ENCODE measurements at regions not wholly inside any gene's neighbourhood (a gene's known extent, or its start where the extent isn't known, plus 50 kb on each side); places are given as distances from the start of the nearest gene placed in this dataset.
"Not testable (repeated sequence)": the region's sequence is repeated elsewhere in the genome, so short reads cannot be mapped to it uniquely, and the experiment has no call there.

DNA sequence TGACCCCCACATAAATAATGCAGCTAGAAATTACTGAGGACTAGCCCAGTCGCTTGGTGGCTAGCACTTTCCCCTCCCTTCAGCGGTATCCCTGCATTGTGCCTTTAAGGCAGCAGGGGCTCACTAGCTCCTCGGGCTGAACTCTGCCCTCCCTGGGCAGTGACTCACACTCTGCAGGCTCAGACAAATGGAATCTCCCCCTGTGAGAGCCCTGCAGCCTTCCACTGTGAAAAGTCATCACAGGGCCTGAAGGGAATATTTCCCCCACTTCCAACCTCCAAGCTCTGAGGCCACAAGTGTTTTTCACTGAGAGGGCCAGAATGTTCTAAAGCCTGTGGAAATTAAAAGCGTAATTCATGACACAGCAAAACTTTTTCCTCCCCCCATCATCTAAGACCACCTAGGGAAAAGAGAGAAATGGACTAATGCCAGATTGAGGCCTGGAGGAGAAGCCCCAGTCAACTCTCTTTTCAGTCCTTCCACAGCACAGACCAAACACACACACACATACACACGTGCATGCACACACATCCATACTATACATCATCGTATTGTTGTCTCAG is 93.6 kb upstream of the COL1A2 start:
- peak in 1 of 4 donors; percentile 56 for DNase-seq (ENCODE audit: low read depth in 4 of 4, low spot score in 2 of 4)

DNA sequence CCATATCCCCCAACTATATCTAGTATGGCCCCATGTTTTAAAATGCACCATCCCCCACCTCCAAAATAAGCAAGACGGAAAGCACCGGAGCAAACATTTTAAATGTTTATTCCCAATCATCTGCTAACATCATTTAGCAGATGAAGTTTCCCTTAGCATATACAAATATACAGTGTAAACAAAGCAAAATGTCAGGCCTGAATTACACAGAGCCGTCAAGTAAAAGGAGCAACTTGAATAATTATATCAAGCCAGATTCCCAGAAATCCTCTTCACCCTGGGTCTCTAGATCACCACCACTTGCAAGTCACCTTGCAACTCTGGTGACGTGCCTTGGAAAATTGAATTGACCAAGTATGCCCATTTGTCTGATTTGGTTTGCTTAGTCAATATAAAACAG is 91.6 kb upstream of the COL1A2 start:
- DNase-seq (ENCODE audit: low read depth in 4 of 4, low spot score in 2 of 4): no peak

DNA sequence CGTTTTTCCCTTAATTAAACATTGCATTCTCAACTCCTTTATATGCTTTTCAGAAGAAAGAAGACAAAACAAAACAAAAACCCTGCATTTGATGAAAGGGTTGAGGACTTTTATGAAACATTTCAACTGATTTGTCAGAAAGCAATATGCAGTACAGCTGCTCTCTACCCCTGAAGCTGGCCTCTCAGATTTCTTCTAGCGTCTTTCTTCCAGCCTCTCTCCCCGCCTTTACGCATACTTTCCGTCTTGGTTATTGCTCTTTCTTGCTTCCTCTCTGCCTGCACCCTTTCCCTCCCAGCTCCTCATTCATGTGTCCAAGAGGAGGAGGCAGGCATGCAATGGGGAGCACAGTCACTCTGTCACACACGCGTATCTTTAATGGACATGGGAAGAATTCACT is 91.0 kb upstream of the COL1A2 start:
- peak in 3 of 4 donors; percentile 69 to 76 (median 72) for DNase-seq (ENCODE audit: low read depth in 4 of 4, low spot score in 2 of 4)

DNA sequence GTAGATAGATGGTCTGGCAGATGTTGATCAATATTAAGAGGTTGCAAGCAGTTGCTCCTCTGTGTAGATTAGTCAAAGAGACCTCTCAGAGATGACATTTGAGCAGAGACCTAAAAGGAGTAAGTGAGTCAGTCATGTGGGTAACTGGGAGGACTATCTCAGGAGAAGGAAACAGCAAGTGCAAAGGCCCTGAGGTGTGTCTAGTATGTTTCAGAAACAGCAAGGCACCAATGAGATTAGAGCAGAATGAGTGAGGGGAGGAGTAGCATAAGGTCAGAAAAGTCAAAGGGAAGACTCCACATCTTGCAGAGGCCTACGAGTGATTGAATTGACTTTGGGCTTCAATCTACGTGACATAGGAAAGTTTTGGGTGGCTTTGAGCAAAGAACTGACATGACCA is 89.8 kb upstream of the COL1A2 start:
- DNase-seq (ENCODE audit: low read depth in 4 of 4, low spot score in 2 of 4): no peak

DNA sequence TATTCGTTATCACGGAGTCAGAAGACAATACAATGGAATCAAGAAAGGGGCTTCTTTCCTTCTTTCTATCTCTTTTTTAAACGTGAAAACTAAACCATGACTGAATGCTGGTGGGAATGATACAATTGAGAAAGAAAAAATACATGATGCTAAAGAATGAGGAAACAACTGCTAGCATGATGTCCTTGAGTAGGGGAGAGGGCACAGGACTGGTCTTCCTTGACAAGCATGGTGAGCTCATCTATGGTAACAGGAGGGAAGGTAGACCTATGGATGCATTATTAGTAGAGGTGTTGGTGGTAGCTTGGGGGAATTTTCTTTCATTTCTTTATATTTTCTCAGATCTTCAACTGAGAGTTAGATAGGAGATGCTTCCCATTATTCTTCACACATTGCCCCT is 88.9 kb upstream of the COL1A2 start:
- no peak for DNase-seq (ENCODE audit: low read depth in 4 of 4, low spot score in 2 of 4)

DNA sequence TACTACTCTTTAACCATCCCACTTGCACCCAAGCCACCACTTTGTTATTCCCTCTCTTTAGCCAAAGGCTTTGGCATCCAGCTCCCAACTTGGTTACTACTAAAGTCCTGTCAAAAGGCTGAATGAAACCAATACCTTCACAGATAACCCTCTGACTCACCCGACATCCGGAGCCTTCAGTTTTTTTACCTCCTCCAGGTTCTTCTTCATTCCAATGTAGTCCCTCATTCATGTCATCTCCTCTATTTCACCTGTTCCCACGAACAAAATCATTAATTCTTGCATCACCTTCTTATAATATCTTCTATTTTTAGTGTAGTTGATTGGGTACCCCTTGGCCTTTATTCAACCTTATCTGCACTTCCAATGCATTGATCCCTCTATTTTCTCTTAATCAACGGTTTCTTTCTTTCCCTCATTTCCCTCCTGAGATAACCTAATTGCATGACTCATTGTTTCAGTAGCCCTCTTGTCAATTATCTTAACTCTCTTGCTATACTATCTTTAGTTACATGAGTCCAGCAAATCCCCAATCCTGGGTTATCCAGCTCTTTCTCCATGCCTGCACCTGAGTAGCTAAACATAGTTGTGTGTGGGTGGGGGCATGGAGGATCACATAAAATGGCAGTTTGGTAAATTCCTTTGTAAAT is 87.2 kb upstream of the COL1A2 start:
- no peak for DNase-seq (ENCODE audit: low read depth in 4 of 4, low spot score in 2 of 4)

DNA sequence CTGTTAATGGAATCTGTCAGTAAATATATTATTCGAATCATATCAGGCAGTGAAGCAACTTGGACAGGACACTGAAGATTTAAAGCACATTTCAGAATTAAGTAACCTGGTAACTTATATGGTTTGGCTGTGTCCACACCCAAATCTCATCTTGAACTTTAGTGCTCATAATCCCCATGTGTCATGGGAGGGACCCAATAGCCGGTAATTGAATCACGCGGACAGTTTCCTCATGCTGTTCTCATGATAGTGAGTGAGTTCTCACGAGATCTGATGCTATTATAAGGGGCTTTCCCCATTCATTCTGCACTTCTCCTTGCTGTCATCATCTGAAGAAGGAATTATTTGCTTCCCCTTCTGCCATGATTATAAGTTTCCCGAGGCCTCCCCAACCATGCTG is 83.2 kb upstream of the COL1A2 start:
- DNase-seq (ENCODE audit: low read depth in 4 of 4, low spot score in 2 of 4): no peak

DNA sequence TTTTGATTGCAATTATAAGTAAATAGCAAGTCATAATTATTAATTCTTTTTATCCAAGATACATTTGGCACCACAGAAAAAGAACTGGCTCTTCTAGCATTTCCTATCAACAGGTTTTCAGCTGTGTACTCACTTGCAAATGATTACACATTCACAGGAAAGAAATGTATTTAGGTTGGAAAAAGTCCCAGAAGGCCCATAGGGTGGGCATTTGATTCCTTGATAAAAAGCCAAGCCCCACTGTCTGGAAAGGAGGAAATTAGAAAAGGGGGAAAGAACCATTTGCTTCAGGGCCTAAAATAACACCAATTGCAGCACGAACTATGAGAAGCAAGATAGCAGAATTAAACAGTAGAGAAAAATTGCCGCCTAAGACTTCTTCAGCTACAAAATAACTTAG is 80.8 kb upstream of the COL1A2 start:
- DNase-seq (ENCODE audit: low read depth in 4 of 4, low spot score in 2 of 4): no peak

DNA sequence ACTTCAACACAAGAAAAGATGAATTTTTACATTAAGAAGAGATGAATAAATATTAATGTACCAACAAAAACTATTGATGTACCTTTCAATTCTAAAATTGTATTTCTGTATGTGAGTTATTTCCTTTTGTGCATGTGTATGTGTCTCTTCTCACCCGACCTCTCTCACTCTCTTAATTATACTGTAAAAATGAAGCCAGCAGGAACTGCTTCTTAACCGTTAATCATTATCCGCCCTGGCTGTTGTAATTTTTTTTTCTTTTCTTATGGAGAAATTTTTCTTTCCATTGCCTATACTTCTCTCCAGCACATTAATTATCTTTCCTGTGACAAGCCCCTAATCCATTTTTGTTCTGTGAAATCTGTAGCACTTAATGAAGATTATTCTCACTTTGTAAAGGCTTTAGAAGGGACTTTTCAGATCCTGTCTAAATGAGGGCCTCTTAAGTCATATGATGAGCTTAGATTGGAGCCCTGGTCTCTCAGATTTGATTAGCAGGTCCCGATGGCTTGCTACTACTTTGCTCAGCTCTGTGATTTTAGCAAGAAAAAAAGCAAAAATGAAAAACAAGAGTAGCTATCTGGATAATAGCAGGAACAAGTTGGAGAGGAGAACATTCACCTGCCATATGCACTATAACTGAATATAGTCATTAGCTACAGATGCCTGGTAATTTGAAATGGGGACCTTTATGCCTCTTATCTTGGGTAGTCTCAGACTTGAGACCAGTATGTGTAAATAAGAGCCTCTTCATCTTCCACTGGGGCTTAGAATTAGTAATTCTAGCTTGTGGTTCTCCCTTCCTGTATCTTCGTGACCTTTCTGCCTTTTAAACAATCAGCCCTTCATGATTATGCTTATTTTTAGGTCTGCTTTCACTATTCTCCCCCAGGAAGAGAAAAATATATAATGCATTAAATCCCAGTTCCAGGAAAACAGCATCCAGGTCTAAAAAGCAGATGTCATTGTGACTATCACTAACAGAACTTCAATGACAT is 80.0 kb upstream of the COL1A2 start:
- DNase-seq (ENCODE audit: low read depth in 4 of 4, low spot score in 2 of 4): no peak

DNA sequence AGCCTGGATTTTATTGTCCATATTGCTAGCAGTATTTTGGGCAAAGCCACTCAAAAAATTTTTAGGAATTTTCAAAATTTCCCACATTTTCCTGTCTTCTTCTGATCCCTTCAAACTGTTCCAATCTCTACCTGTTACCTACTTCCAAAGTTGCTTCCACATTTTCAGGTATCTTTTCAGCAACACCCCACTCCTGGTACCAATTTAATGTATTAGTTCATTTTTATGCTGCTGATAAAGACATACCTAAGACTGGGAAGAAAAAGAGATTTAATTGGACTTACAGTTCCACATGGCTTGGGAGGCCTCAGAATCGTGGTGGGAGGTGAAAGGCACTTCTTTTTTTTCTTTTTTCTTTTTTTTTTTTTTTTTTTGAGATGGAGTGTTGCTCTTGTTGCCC is 73.6 kb upstream of the COL1A2 start:
- DNase-seq (ENCODE audit: low read depth in 4 of 4, low spot score in 2 of 4): not testable (repeated sequence)

DNA sequence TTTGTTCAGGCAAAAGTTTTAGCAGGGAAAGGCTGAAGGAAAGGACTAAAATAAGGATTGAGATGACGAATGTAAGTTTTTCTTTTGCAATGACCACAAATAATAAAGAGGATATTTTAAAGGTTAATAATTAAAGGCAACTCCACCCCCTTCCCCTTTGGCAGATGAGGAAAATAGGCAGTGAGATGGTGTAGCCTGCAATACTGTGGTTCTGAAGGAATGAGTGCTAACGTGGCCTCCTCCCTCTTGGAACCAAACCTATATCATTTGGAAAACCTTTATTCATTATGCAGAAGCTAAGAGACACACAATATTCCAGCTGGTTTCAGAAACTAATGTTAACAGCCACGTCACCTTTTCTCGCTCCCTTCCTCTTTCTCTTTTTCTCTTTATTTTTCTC is 70.9 kb upstream of the COL1A2 start:
- DNase-seq (ENCODE audit: low read depth in 4 of 4, low spot score in 2 of 4): no peak

DNA sequence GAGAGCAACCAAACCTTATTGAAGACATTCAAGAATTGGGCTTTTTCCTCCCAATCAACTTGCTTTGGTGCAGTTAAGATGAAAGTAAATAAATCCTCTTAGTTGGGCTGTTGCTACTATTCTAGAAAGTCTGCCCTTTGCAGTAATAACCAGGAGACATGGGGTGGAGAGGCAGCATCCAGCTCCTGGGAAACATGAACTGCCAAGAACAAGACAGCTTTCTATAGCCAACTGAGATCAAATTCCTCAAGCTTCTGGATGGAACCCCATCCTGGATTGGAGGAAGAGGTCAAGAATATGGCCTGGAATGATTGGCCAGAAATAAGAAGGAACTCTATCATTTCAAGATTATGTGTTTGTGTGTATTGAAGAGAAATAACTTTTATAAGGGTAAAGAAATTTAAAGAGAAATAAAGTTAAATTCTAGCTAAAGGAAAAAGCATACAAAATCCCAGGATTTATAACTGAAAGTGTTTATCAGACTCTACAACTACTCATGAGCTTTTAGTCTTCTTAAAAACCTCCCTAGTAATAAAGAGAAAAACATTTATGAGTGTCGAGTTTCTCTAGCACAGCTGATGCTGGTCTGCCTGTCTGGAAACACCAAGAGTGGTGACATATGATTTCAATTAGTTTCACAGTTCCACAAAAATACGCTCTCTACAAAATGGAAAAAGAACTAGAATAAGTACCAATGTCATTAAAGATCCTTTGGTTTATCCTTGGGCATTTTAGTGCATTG is 70.1 kb upstream of the COL1A2 start:
- no peak for DNase-seq (ENCODE audit: low read depth in 4 of 4, low spot score in 2 of 4)

DNA sequence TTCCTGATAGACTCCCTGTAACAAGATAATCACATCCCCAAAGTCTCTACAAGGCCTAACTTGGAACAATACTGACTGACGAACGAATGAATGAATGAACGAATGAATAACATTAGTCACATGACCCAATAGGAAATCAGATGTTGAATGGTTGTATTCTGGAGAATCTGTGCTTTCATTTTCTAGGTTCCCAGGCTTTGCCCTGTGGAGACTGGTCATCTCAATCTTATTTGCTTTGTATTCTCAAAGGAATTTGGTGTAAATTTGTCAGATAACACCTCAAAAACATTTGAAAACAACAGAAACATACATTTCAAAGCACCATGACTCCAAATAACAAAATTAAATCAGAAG is 69.6 kb upstream of the COL1A2 start:
- DNase-seq (ENCODE audit: low read depth in 4 of 4, low spot score in 2 of 4): no peak

DNA sequence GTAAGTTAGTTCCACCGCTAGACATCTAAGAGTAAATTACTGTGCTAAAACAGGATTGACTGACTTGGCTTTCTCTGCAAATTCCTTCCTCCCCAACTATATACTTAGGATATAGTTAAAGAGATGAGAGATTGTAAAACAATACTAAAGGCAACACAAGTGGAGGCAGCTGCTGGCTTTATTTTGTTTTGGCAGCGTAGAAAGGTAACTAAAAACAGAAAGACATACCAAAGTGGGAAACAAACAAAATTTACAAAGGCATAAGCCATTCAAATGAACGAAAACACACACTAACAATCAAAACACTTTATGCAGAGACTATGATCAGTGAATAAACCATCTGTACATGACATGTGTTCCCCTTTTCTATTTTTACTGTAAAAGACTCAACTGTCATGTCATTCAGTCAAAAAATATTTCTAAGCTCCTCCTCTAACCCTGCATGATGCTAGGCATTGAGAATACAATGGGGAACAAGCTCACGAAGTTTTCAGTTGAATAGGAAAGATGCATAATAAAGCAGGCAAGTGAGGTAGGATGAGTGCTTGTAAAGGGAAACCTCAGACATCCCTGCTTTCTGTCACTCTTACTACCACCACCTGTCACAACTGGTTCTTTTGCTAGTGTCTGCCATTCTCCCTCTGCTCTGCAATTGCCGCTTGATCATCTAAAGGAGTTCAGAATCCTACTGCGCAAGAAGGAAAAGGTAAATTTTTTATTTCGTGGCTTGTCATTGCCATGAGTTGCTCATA is 64.2 kb upstream of the COL1A2 start:
- DNase-seq (ENCODE audit: low read depth in 4 of 4, low spot score in 2 of 4): no peak

DNA sequence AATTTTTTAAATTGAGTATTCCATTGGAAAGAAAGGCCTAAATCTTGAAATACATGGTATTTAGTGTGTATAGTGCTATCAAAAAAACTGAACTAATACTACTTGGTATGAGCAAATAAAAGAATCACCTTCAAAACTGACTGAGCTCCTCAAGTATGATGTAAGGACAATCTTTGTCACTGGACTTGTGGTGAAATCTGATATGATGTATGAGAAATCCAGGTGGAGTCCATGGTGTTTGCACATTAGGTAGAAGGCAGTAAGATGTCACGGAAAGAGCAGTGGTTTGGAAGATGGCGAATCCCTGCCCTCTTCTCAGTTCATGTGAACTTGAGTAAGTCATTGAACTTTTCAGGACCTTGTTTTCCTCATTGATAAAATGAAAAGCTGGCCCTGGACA is 62.1 kb upstream of the COL1A2 start:
- no peak for DNase-seq (ENCODE audit: low read depth in 4 of 4, low spot score in 2 of 4)

DNA sequence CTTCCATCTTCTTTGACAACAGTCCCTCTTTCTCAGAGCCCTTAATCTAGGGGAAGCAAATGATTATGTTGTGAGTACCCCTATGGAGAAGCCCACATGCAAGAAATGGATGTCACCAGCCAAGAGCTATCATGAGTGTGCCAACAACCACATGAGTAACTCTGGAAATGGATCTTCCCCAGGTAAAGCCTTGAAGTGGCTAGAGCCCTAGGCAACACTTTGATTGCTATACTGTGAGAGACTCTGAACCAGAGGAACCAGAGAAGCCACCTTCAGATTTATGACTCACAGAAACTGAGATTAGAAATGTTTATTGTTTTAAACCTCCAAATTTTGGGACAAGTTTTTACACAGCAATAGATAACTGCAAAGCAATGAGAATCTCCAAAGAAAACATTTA is 60.9 kb upstream of the COL1A2 start:
- no peak for DNase-seq (ENCODE audit: low read depth in 4 of 4, low spot score in 2 of 4)

DNA sequence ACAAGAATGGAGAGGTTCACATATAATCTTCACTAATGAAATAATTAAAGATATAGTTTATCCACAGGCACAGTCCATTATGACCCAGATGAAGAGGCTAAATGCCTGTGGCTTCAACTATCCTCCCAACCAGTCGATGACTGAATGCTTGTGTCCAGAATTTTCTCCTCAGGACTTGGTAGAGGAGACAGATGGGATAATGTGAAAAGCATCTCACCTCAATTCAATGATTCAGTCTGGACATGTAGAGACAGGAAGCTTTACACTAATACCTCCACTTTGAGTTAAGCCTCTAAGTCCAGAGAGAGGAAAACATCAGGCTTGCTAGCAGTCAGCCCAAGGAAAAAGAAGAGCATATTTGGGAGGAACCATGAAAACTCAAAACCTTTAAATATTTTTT is 59.1 kb upstream of the COL1A2 start:
- DNase-seq (ENCODE audit: low read depth in 4 of 4, low spot score in 2 of 4): no peak

DNA sequence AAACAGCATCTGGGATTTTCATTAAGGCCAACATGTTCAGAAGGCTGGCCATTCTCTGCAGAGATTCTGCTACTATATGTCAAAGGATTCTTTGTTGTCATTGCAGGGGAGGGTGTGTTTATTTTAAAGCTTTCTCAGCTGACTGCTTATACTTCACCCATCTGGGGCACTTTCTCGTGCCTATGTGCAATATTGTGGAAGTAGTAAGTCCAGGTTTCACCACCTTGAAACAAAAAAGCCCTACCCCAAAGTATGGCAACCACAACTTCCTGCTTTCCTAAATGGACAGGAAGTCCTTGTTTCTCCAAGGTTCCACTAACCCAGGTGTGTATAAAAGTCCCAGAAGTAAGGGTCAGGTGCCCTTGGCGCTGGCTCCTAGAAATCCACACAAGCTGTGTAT is 58.7 kb upstream of the COL1A2 start:
- no peak for DNase-seq (ENCODE audit: low read depth in 4 of 4, low spot score in 2 of 4)

DNA sequence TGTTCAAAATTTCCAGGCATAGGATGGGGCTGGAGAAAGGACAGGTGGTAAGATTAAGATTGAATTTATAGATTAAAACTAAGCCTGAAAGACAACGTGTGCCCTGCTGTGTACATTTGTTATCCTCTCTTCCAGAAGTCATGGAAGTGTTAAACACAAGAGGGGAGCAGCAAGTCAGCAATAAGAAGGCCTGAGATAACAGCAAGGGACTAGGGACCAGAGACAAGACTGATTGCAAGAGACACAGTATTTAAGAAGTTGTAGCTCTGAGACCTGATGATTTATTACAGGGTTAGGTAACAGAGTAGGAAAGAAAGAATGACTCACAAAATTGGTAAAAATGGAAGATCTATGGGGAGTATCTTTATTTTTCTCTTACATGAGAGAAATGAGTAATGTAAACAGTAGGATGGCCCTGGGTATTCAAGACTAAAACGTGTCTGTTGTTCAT is 55.7 kb upstream of the COL1A2 start:
- no peak for DNase-seq (ENCODE audit: low read depth in 4 of 4, low spot score in 2 of 4)

DNA sequence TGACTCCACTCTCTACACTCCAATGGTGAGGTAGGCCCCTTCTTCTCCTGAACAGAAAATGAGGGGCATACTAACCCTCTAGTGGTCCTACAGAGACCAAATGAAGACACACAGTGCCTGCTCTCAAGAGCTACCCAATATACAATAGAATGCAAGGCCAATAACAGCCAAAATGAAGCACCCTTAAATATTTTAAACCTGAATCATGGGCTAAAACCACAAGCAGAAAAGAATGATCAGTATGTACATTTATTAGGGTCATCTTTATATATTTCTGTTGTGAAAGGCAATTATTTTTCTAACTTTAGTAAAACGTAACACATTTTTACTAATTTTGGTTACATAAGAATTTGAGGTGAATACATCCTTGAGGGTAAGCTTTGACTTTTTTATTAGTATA is 49.9 kb upstream of the COL1A2 start:
- no peak for DNase-seq (ENCODE audit: low read depth in 4 of 4, low spot score in 2 of 4)
